ENCODE measurements at regions not wholly inside any gene's neighbourhood (a gene's known extent, or its start where the extent isn't known, plus 50 kb on each side); places are given as distances from the start of the nearest gene placed in this dataset.

GRCh38 chr13:105465745-105466144 lies 1069.7 kb downstream of the EFNB2 start, which contains the start of gene DAOA:
Gene DAOA, plus strand, starts transcription at chr13:105466045.
- DNase-seq, result no peak
- Histone ChIP-seq H3K9me3 (ENCODE audit: control insufficient read depth in 2 of 2, insufficient read depth in 1 of 2, low read depth in 1 of 2, low read length in 1 of 2) (peaks cover 0 to 3% of the 10 kb centered on the region in 2 donors), H3K4me1 (ENCODE audit: control insufficient read depth in 3 of 3, insufficient read depth in 2 of 3, low read depth in 1 of 3, low read length in 2 of 3) (no peaks in the 10 kb centered on the region), H3K27me3 (ENCODE audit: control insufficient read depth in 3 of 3, insufficient read depth in 3 of 3, low read length in 3 of 3) (no peaks in the 10 kb centered on the region), H3K27ac (ENCODE audit: low read depth in 1 of 3, low read length in 2 of 3) (no peak within 1 kb of the TSS), H3K36me3 (ENCODE audit: control insufficient read depth in 3 of 3, insufficient read depth in 2 of 3, low read depth in 1 of 3, low read length in 3 of 3) (no peaks in the 10 kb centered on the region), H3K4me3 (ENCODE audit: low read depth in 1 of 3, low read length in 3 of 3) (no peak within 1 kb of the TSS)
- WGBS, 3 donors, result 53 to 76% (median 59%) methylated on average over 1 of the region's 1 CpG
- no peak for FAIRE-seq

- FAIRE-seq, result no peak
- Histone ChIP-seq H3K27ac (ENCODE audit: low read depth in 1 of 3, low read length in 2 of 3) (no peak overlapping the region), H3K4me3 (ENCODE audit: low read depth in 1 of 3, low read length in 3 of 3) (no peak overlapping the region), H3K4me1 (ENCODE audit: control insufficient read depth in 3 of 3, insufficient read depth in 2 of 3, low read depth in 1 of 3, low read length in 2 of 3) (no peaks in the 10 kb centered on the region), H3K36me3 (ENCODE audit: control insufficient read depth in 3 of 3, insufficient read depth in 2 of 3, low read depth in 1 of 3, low read length in 3 of 3) (no peaks in the 10 kb centered on the region), H3K27me3 (ENCODE audit: control insufficient read depth in 3 of 3, insufficient read depth in 3 of 3, low read length in 3 of 3) (no peaks in the 10 kb centered on the region), H3K9me3 (ENCODE audit: control insufficient read depth in 2 of 2, insufficient read depth in 1 of 2, low read depth in 1 of 2, low read length in 1 of 2) (peaks cover 0 to 3% of the 10 kb centered on the region in 2 donors)
- no peak for DNase-seq
Observed at GRCh38 chr13:105465251-105465650, 1070.2 kb downstream of the EFNB2 start.

- WGBS, 3 donors, result 53 to 81% (median 61%) methylated on average over 1 of the region's 1 CpG
- Histone ChIP-seq H3K4me1 (ENCODE audit: control insufficient read depth in 3 of 3, insufficient read depth in 2 of 3, low read depth in 1 of 3, low read length in 2 of 3) (no peaks in the 10 kb centered on the region), H3K27ac (ENCODE audit: low read depth in 1 of 3, low read length in 2 of 3) (no peak overlapping the region), H3K36me3 (ENCODE audit: control insufficient read depth in 3 of 3, insufficient read depth in 2 of 3, low read depth in 1 of 3, low read length in 3 of 3) (no peaks in the 10 kb centered on the region), H3K4me3 (ENCODE audit: low read depth in 1 of 3, low read length in 3 of 3) (no peak overlapping the region), H3K9me3 (ENCODE audit: control insufficient read depth in 2 of 2, insufficient read depth in 1 of 2, low read depth in 1 of 2, low read length in 1 of 2) (peaks cover 0 to 3% of the 10 kb centered on the region in 2 donors), H3K27me3 (ENCODE audit: control insufficient read depth in 3 of 3, insufficient read depth in 3 of 3, low read length in 3 of 3) (no peaks in the 10 kb centered on the region)
- FAIRE-seq, result no peak
- no peak for DNase-seq
Observed at GRCh38 chr13:105464249-105464648, 1071.2 kb downstream of the EFNB2 start.

GRCh38 chr13:105463011-105463501 lies 1072.4 kb downstream of the EFNB2 start:
- Histone ChIP-seq H3K9me3 (ENCODE audit: control insufficient read depth in 2 of 2, insufficient read depth in 1 of 2, low read depth in 1 of 2, low read length in 1 of 2) (peaks cover 0 to 3% of the 10 kb centered on the region in 2 donors), H3K36me3 (ENCODE audit: control insufficient read depth in 3 of 3, insufficient read depth in 2 of 3, low read depth in 1 of 3, low read length in 3 of 3) (no peaks in the 10 kb centered on the region), H3K4me3 (ENCODE audit: low read depth in 1 of 3, low read length in 3 of 3) (no peak overlapping the region), H3K4me1 (ENCODE audit: control insufficient read depth in 3 of 3, insufficient read depth in 2 of 3, low read depth in 1 of 3, low read length in 2 of 3) (no peaks in the 10 kb centered on the region), H3K27me3 (ENCODE audit: control insufficient read depth in 3 of 3, insufficient read depth in 3 of 3, low read length in 3 of 3) (no peaks in the 10 kb centered on the region), H3K27ac (ENCODE audit: low read depth in 1 of 3, low read length in 2 of 3) (no peak overlapping the region)
- 25 to 36% (median 33%) methylated on average over 2 of the region's 2 CpGs for WGBS, 3 donors
- DNase-seq (no peak), FAIRE-seq (no peak)

- no peaks in the 10 kb centered on the region for H3K9me3 ChIP-seq (ENCODE audit: control insufficient read depth in 2 of 2, insufficient read depth in 1 of 2, low read depth in 1 of 2, low read length in 1 of 2)
- WGBS, 3 donors, result 70 to 76% (median 70%) methylated on average over 5 of the region's 5 CpGs
- FAIRE-seq, result no peak
- H3K27ac ChIP-seq (ENCODE audit: low read depth in 1 of 3, low read length in 2 of 3), result no peak overlapping the region
- no peaks in the 10 kb centered on the region for H3K36me3 ChIP-seq (ENCODE audit: control insufficient read depth in 3 of 3, insufficient read depth in 2 of 3, low read depth in 1 of 3, low read length in 3 of 3)
- H3K4me1 ChIP-seq (ENCODE audit: control insufficient read depth in 3 of 3, insufficient read depth in 2 of 3, low read depth in 1 of 3, low read length in 2 of 3), result no peaks in the 10 kb centered on the region
- DNase-seq, result no peak
- no peaks in the 10 kb centered on the region for H3K27me3 ChIP-seq (ENCODE audit: control insufficient read depth in 3 of 3, insufficient read depth in 3 of 3, low read length in 3 of 3)
- no peak overlapping the region for H3K4me3 ChIP-seq (ENCODE audit: low read depth in 1 of 3, low read length in 3 of 3)
Observed at GRCh38 chr13:105462098-105462497, 1073.4 kb downstream of the EFNB2 start.

- Histone ChIP-seq H3K27ac (ENCODE audit: low read depth in 1 of 3, low read length in 2 of 3) (no peak overlapping the region), H3K9me3 (ENCODE audit: control insufficient read depth in 2 of 2, insufficient read depth in 1 of 2, low read depth in 1 of 2, low read length in 1 of 2) (no peaks in the 10 kb centered on the region), H3K4me3 (ENCODE audit: low read depth in 1 of 3, low read length in 3 of 3) (no peak overlapping the region), H3K4me1 (ENCODE audit: control insufficient read depth in 3 of 3, insufficient read depth in 2 of 3, low read depth in 1 of 3, low read length in 2 of 3) (no peaks in the 10 kb centered on the region), H3K36me3 (ENCODE audit: control insufficient read depth in 3 of 3, insufficient read depth in 2 of 3, low read depth in 1 of 3, low read length in 3 of 3) (no peaks in the 10 kb centered on the region), H3K27me3 (ENCODE audit: control insufficient read depth in 3 of 3, insufficient read depth in 3 of 3, low read length in 3 of 3) (no peaks in the 10 kb centered on the region)
- no peak for FAIRE-seq
- DNase-seq, result no peak
- 77 to 89% (median 78%) methylated on average over 2 of the region's 2 CpGs for WGBS, 3 donors
Observed at GRCh38 chr13:105452895-105453294, 1082.6 kb downstream of the EFNB2 start.

GRCh38 chr13:105450784-105451183 lies 1084.7 kb downstream of the EFNB2 start:
- H3K4me3 ChIP-seq (ENCODE audit: low read depth in 1 of 3, low read length in 3 of 3), result no peak overlapping the region
- H3K36me3 ChIP-seq (ENCODE audit: control insufficient read depth in 3 of 3, insufficient read depth in 2 of 3, low read depth in 1 of 3, low read length in 3 of 3), result no peaks in the 10 kb centered on the region
- H3K4me1 ChIP-seq (ENCODE audit: control insufficient read depth in 3 of 3, insufficient read depth in 2 of 3, low read depth in 1 of 3, low read length in 2 of 3), result no peaks in the 10 kb centered on the region
- no peak overlapping the region for H3K27ac ChIP-seq (ENCODE audit: low read depth in 1 of 3, low read length in 2 of 3)
- FAIRE-seq (no peak), DNase-seq (no peak)
- H3K9me3 ChIP-seq (ENCODE audit: control insufficient read depth in 2 of 2, insufficient read depth in 1 of 2, low read depth in 1 of 2, low read length in 1 of 2), result no peaks in the 10 kb centered on the region
- no peaks in the 10 kb centered on the region for H3K27me3 ChIP-seq (ENCODE audit: control insufficient read depth in 3 of 3, insufficient read depth in 3 of 3, low read length in 3 of 3)
- WGBS, 3 donors, result 74 to 83% (median 75%) methylated on average over 4 of the region's 4 CpGs

- no peaks in the 10 kb centered on the region for H3K9me3 ChIP-seq (ENCODE audit: control insufficient read depth in 2 of 2, insufficient read depth in 1 of 2, low read depth in 1 of 2, low read length in 1 of 2)
- H3K27ac ChIP-seq (ENCODE audit: low read depth in 1 of 3, low read length in 2 of 3), result no peak overlapping the region
- H3K4me1 ChIP-seq (ENCODE audit: control insufficient read depth in 3 of 3, insufficient read depth in 2 of 3, low read depth in 1 of 3, low read length in 2 of 3), result no peaks in the 10 kb centered on the region
- H3K4me3 ChIP-seq (ENCODE audit: low read depth in 1 of 3, low read length in 3 of 3), result no peak overlapping the region
- H3K27me3 ChIP-seq (ENCODE audit: control insufficient read depth in 3 of 3, insufficient read depth in 3 of 3, low read length in 3 of 3), result no peaks in the 10 kb centered on the region
- FAIRE-seq (no peak), DNase-seq (no peak)
- 64 to 71% (median 65%) methylated on average over 1 of the region's 1 CpG for WGBS, 3 donors
- no peaks in the 10 kb centered on the region for H3K36me3 ChIP-seq (ENCODE audit: control insufficient read depth in 3 of 3, insufficient read depth in 2 of 3, low read depth in 1 of 3, low read length in 3 of 3)
Observed at GRCh38 chr13:105448811-105449210, 1086.7 kb downstream of the EFNB2 start.

GRCh38 chr13:105446197-105446596 lies 1089.3 kb downstream of the EFNB2 start:
- Histone ChIP-seq H3K4me3 (ENCODE audit: low read depth in 1 of 3, low read length in 3 of 3) (no peak overlapping the region), H3K4me1 (ENCODE audit: control insufficient read depth in 3 of 3, insufficient read depth in 2 of 3, low read depth in 1 of 3, low read length in 2 of 3) (no peaks in the 10 kb centered on the region), H3K36me3 (ENCODE audit: control insufficient read depth in 3 of 3, insufficient read depth in 2 of 3, low read depth in 1 of 3, low read length in 3 of 3) (no peaks in the 10 kb centered on the region), H3K9me3 (ENCODE audit: control insufficient read depth in 2 of 2, insufficient read depth in 1 of 2, low read depth in 1 of 2, low read length in 1 of 2) (no peaks in the 10 kb centered on the region), H3K27me3 (ENCODE audit: control insufficient read depth in 3 of 3, insufficient read depth in 3 of 3, low read length in 3 of 3) (no peaks in the 10 kb centered on the region), H3K27ac (ENCODE audit: low read depth in 1 of 3, low read length in 2 of 3) (no peak overlapping the region)
- 76 to 88% (median 83%) methylated on average over 4 of the region's 4 CpGs for WGBS, 3 donors
- DNase-seq (no peak), FAIRE-seq (no peak)
